ENCODE measurements at regions not wholly inside any gene's neighbourhood (a gene's known extent, or its start where the extent isn't known, plus 50 kb on each side); places are given as distances from the start of the nearest gene placed in this dataset.

GRCh38 chr18:28808373-28808772 is 631.4 kb upstream of the CDH2 start:
- Histone ChIP-seq H3K36me3 (ENCODE audit: control insufficient read depth, insufficient read depth, low read length) (no peaks in the 10 kb centered on the region), H3K4me3 (ENCODE audit: low read length) (no peak overlapping the region), H3K27ac (ENCODE audit: low read length) (no peak overlapping the region), H3K27me3 (ENCODE audit: control insufficient read depth, insufficient read depth, low read length) (no peaks in the 10 kb centered on the region), H3K4me1 (ENCODE audit: control insufficient read depth, insufficient read depth, low read length) (no peaks in the 10 kb centered on the region), H3K9me3 (replicated peaks; ENCODE audit: control insufficient read depth, low read depth, low read length) (peaks cover 2% of the 10 kb centered on the region)
- no peak for DNase-seq

GRCh38 chr18:28805491-28805890 is 628.6 kb upstream of the CDH2 start:
- DNase-seq = no peak
- WGBS (ENCODE audit: insufficient coverage) = no CpG with 5 or more reads among the region's 1 CpG
- Histone ChIP-seq H3K36me3 (ENCODE audit: control insufficient read depth, insufficient read depth, low read length) (no peaks in the 10 kb centered on the region), H3K4me3 (ENCODE audit: low read length) (no peak overlapping the region), H3K27ac (ENCODE audit: low read length) (no peak overlapping the region), H3K27me3 (ENCODE audit: control insufficient read depth, insufficient read depth, low read length) (no peaks in the 10 kb centered on the region), H3K4me1 (ENCODE audit: control insufficient read depth, insufficient read depth, low read length) (no peaks in the 10 kb centered on the region), H3K9me3 (replicated peaks; ENCODE audit: control insufficient read depth, low read depth, low read length) (peaks cover 2% of the 10 kb centered on the region)

- no peaks in the 10 kb centered on the region for H3K27me3 ChIP-seq (ENCODE audit: control insufficient read depth, insufficient read depth, low read length)
- no peak overlapping the region for H3K27ac ChIP-seq (ENCODE audit: low read length)
- WGBS (ENCODE audit: insufficient coverage) = 66% methylated on average over 3 of the region's 6 CpGs
- peaks cover 2% of the 10 kb centered on the region for H3K9me3 ChIP-seq (replicated peaks; ENCODE audit: control insufficient read depth, low read depth, low read length)
- H3K4me3 ChIP-seq (ENCODE audit: low read length) = no peak overlapping the region
- no peaks in the 10 kb centered on the region for H3K36me3 ChIP-seq (ENCODE audit: control insufficient read depth, insufficient read depth, low read length)
- no peak for DNase-seq
- no peaks in the 10 kb centered on the region for H3K4me1 ChIP-seq (ENCODE audit: control insufficient read depth, insufficient read depth, low read length)
These were observed 627.7 kb upstream of the CDH2 start for GRCh38 chr18:28804512-28805202.

GRCh38 chr18:28802546-28802945 is 625.6 kb upstream of the CDH2 start:
- H3K36me3 ChIP-seq (ENCODE audit: control insufficient read depth, insufficient read depth, low read length) = no peaks in the 10 kb centered on the region
- no peaks in the 10 kb centered on the region for H3K27me3 ChIP-seq (ENCODE audit: control insufficient read depth, insufficient read depth, low read length)
- no peak overlapping the region for H3K27ac ChIP-seq (ENCODE audit: low read length)
- H3K9me3 ChIP-seq (replicated peaks; ENCODE audit: control insufficient read depth, low read depth, low read length) = no peaks in the 10 kb centered on the region
- H3K4me3 ChIP-seq (ENCODE audit: low read length) = no peak overlapping the region
- no peaks in the 10 kb centered on the region for H3K4me1 ChIP-seq (ENCODE audit: control insufficient read depth, insufficient read depth, low read length)
- 60% methylated on average over 1 of the region's 4 CpGs for WGBS (ENCODE audit: insufficient coverage)
- DNase-seq = no peak

- H3K4me3 ChIP-seq (ENCODE audit: low read length) = no peak overlapping the region
- no peak overlapping the region for H3K27ac ChIP-seq (ENCODE audit: low read length)
- H3K4me1 ChIP-seq (ENCODE audit: control insufficient read depth, insufficient read depth, low read length) = no peaks in the 10 kb centered on the region
- DNase-seq = no peak
- 90% methylated on average over 2 of the region's 5 CpGs for WGBS (ENCODE audit: insufficient coverage)
- H3K27me3 ChIP-seq (ENCODE audit: control insufficient read depth, insufficient read depth, low read length) = no peaks in the 10 kb centered on the region
- no peaks in the 10 kb centered on the region for H3K9me3 ChIP-seq (replicated peaks; ENCODE audit: control insufficient read depth, low read depth, low read length)
- no peaks in the 10 kb centered on the region for H3K36me3 ChIP-seq (ENCODE audit: control insufficient read depth, insufficient read depth, low read length)
These were observed 624.9 kb upstream of the CDH2 start for GRCh38 chr18:28801876-28802275.

GRCh38 chr18:28794459-28795245 is 617.7 kb upstream of the CDH2 start:
- peak overlapping the region; percentile 71 for H3K27ac ChIP-seq (ENCODE audit: low read length)
- H3K27me3 ChIP-seq (ENCODE audit: control insufficient read depth, insufficient read depth, low read length) = no peaks in the 10 kb centered on the region
- no peaks in the 10 kb centered on the region for H3K36me3 ChIP-seq (ENCODE audit: control insufficient read depth, insufficient read depth, low read length)
- peak; percentile 36 for DNase-seq
- WGBS (ENCODE audit: insufficient coverage) = 71% methylated on average over 2 of the region's 5 CpGs
- H3K9me3 ChIP-seq (replicated peaks; ENCODE audit: control insufficient read depth, low read depth, low read length) = no peaks in the 10 kb centered on the region
- H3K4me1 ChIP-seq (ENCODE audit: control insufficient read depth, insufficient read depth, low read length) = no peaks in the 10 kb centered on the region
- no peak overlapping the region for H3K4me3 ChIP-seq (ENCODE audit: low read length)

GRCh38 chr18:28793901-28794300 is 617.0 kb upstream of the CDH2 start:
- H3K27ac ChIP-seq (ENCODE audit: low read length) = peak overlapping the region; percentile 49

GRCh38 chr18:28792404-28793086 is 615.6 kb upstream of the CDH2 start:
- no peak for DNase-seq
- Histone ChIP-seq H3K27ac (ENCODE audit: low read length) (no peak overlapping the region), H3K36me3 (ENCODE audit: control insufficient read depth, insufficient read depth, low read length) (no peaks in the 10 kb centered on the region), H3K4me3 (ENCODE audit: low read length) (no peak overlapping the region), H3K4me1 (ENCODE audit: control insufficient read depth, insufficient read depth, low read length) (no peaks in the 10 kb centered on the region), H3K27me3 (ENCODE audit: control insufficient read depth, insufficient read depth, low read length) (no peaks in the 10 kb centered on the region), H3K9me3 (replicated peaks; ENCODE audit: control insufficient read depth, low read depth, low read length) (no peaks in the 10 kb centered on the region)
- no CpG with 5 or more reads among the region's 4 CpGs for WGBS (ENCODE audit: insufficient coverage)

More at GRCh38 chr18:28793901-28794300, 617.0 kb upstream of the CDH2 start:
- DNase-seq = peak; percentile 5
- whole genome bisulfite sequencing (ENCODE audit: insufficient coverage) = no CpG with 5 or more reads among the region's 1 CpG
- no peaks in the 10 kb centered on the region for H3K4me1 ChIP-seq (ENCODE audit: control insufficient read depth, insufficient read depth, low read length)
- H3K36me3 ChIP-seq (ENCODE audit: control insufficient read depth, insufficient read depth, low read length) = no peaks in the 10 kb centered on the region
- no peaks in the 10 kb centered on the region for H3K9me3 ChIP-seq (replicated peaks; ENCODE audit: control insufficient read depth, low read depth, low read length)
- no peaks in the 10 kb centered on the region for H3K27me3 ChIP-seq (ENCODE audit: control insufficient read depth, insufficient read depth, low read length)
- H3K4me3 ChIP-seq (ENCODE audit: low read length) = no peak overlapping the region

- Histone ChIP-seq H3K27ac (ENCODE audit: low read length) (no peak overlapping the region), H3K4me1 (ENCODE audit: control insufficient read depth, insufficient read depth, low read length) (no peaks in the 10 kb centered on the region), H3K9me3 (replicated peaks; ENCODE audit: control insufficient read depth, low read depth, low read length) (no peaks in the 10 kb centered on the region), H3K4me3 (ENCODE audit: low read length) (no peak overlapping the region), H3K36me3 (ENCODE audit: control insufficient read depth, insufficient read depth, low read length) (no peaks in the 10 kb centered on the region), H3K27me3 (ENCODE audit: control insufficient read depth, insufficient read depth, low read length) (no peaks in the 10 kb centered on the region)
- WGBS (ENCODE audit: insufficient coverage) = 89% methylated on average over 1 of the region's 2 CpGs
- DNase-seq = no peak
These were observed 614.2 kb upstream of the CDH2 start for GRCh38 chr18:28791101-28791500.

GRCh38 chr18:28789502-28789901 is 612.6 kb upstream of the CDH2 start:
- no peaks in the 10 kb centered on the region for H3K36me3 ChIP-seq (ENCODE audit: control insufficient read depth, insufficient read depth, low read length)
- DNase-seq = peak; percentile 35
- no CpG with 5 or more reads among the region's 5 CpGs for WGBS (ENCODE audit: insufficient coverage)
- no peaks in the 10 kb centered on the region for H3K4me1 ChIP-seq (ENCODE audit: control insufficient read depth, insufficient read depth, low read length)
- H3K27ac ChIP-seq (ENCODE audit: low read length) = no peak overlapping the region
- no peaks in the 10 kb centered on the region for H3K27me3 ChIP-seq (ENCODE audit: control insufficient read depth, insufficient read depth, low read length)
- H3K9me3 ChIP-seq (replicated peaks; ENCODE audit: control insufficient read depth, low read depth, low read length) = no peaks in the 10 kb centered on the region
- no peak overlapping the region for H3K4me3 ChIP-seq (ENCODE audit: low read length)

Measured in muscle of leg (tissue), 3 donors.